ENCODE measurements at regions not wholly inside any gene's neighbourhood (a gene's known extent, or its start where the extent isn't known, plus 50 kb on each side); places are given as distances from the start of the nearest gene placed in this dataset.

GRCh38 chr14:86847140-86847539, 1145.8 kb downstream of the GALC start (continued):
- no peak for TF ChIP-seq EZH2 (IDR thresholded peaks at IDR 0.05; ENCODE audit: low read depth, unreplicated experiment)

GRCh38 chr14:86838363-86838762, 1154.6 kb downstream of the GALC start:
- no peak for TF ChIP-seq EZH2 (IDR thresholded peaks at IDR 0.05; ENCODE audit: low read depth, unreplicated experiment)
- no peak for TF ChIP-seq ZNF462 (CRISPR knock-in tag; IDR thresholded peaks at IDR 0.05)
- TF ChIP-seq ZNF331 (CRISPR knock-in tag; IDR thresholded peaks at IDR 0.05; ENCODE audit: low read depth) = no peak
- TF ChIP-seq STAT1 (IDR thresholded peaks at IDR 0.05; ENCODE audit: unreplicated experiment) = no peak
- TF ChIP-seq ZNF114 (CRISPR knock-in tag; IDR thresholded peaks at IDR 0.05) = no peak
- no peak for TF ChIP-seq JUNB (IDR thresholded peaks at IDR 0.05; ENCODE audit: unreplicated experiment)
- TF ChIP-seq REST (IDR thresholded peaks at IDR 0.05; ENCODE audit: unreplicated experiment) = no peak
- no peak for TF ChIP-seq POLR2AphosphoS5 (IDR thresholded peaks at IDR 0.05; ENCODE audit: low read depth)
- TF ChIP-seq ETS1 (IDR thresholded peaks at IDR 0.05) = no peak
- no peak for TF ChIP-seq EZH2phosphoT487 (IDR thresholded peaks at IDR 0.05; ENCODE audit: unreplicated experiment)
- TF ChIP-seq CTCF (conservative IDR thresholded peaks at IDR 0.05; ENCODE audit: low read depth in 2 of 2) = no peak
- TF ChIP-seq CREB1 (CRISPR knock-in tag; IDR thresholded peaks at IDR 0.05; ENCODE audit: low read depth) = no peak
- TF ChIP-seq NANOG (IDR thresholded peaks at IDR 0.05; ENCODE audit: borderline replicate concordance) = no peak
- no peaks in the 10 kb centered on the region for H3K9me2 ChIP-seq (ENCODE audit: insufficient read depth)
- no peak overlapping the region for H3K4me2 ChIP-seq
- no peaks in the 10 kb centered on the region for H3K36me3 Mint-ChIP-seq (ENCODE audit: low read depth)
- no peaks in the 10 kb centered on the region for H3F3A ChIP-seq (replicated peaks; ENCODE audit: low read depth)
- H2AFZ ChIP-seq = no peak overlapping the region
- H3K4me1 ChIP-seq (ENCODE audit: insufficient read depth) = no peaks in the 10 kb centered on the region
- H3K27ac Mint-ChIP-seq = no peak overlapping the region
- no peaks in the 10 kb centered on the region for H4K20me1 ChIP-seq (replicated peaks; ENCODE audit: insufficient read depth)
- H3K36me3 ChIP-seq (ENCODE audit: insufficient read depth) = no peaks in the 10 kb centered on the region
- H3K27me3 ChIP-seq (ENCODE audit: insufficient read depth) = no peaks in the 10 kb centered on the region
- no peaks in the 10 kb centered on the region for H3K79me2 ChIP-seq (replicated peaks; ENCODE audit: insufficient read depth)
- H3K27ac ChIP-seq (ENCODE audit: low read depth) = no peak overlapping the region
- no peak for DNase-seq (ENCODE audit: low spot score)
- H3K4me3 Mint-ChIP-seq = no peak overlapping the region
- H3K27me3 Mint-ChIP-seq (ENCODE audit: insufficient read depth, low read depth, poor library complexity) = no peaks in the 10 kb centered on the region
- H3K4me1 Mint-ChIP-seq = peaks cover 3% of the 10 kb centered on the region; the same call in 2 of the 3 replicates
- no peak for ATAC-seq
- H3K9me3 Mint-ChIP-seq = no peaks in the 10 kb centered on the region
- no peak overlapping the region for H3K4me3 ChIP-seq

Measured in GM23338 (cell line).